ENCODE measurements at regions not wholly inside any gene's neighbourhood (a gene's known extent, or its start where the extent isn't known, plus 50 kb on each side); places are given as distances from the start of the nearest gene placed in this dataset.
"Not testable (repeated sequence)": the region's sequence is repeated elsewhere in the genome, so short reads cannot be mapped to it uniquely, and the experiment has no call there.

DNA sequence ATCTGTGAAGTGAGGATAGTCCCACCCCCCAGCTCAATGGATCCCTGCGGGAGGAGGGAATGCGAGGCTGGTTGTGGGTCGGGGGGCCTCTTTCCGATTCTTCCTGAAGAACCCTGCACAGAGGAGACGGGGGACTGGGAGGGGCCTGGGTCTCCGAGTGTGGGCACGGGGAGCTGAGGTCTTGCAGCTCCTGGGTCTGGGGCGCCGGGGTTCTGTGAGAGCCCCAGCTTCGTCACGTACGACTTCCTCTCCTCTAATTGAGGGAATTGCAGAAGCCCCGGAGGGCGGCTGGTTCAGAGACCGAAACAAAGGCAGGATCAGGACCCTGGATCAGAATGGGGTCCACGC, 66.6 kb downstream of the DIO3 start:
- H3K4me1 ChIP-seq (ENCODE audit: control insufficient read depth, insufficient read depth, low read length): peaks cover 4% of the 10 kb centered on the region
- no peak overlapping the region for H3K9ac ChIP-seq (ENCODE audit: low read depth, low read length)
- no peak overlapping the region for H3K4me3 ChIP-seq (ENCODE audit: low read length)
- peaks cover 30% of the 10 kb centered on the region for H3K27me3 ChIP-seq (ENCODE audit: control insufficient read depth, insufficient read depth, low read length)
- H3K9me3 ChIP-seq (replicated peaks; ENCODE audit: low read length): no peaks in the 10 kb centered on the region
- H3K36me3 ChIP-seq (ENCODE audit: insufficient read depth, low read length): no peaks in the 10 kb centered on the region
- H3K4me2 ChIP-seq (ENCODE audit: low read length): peak overlapping the region; percentile 86

DNA sequence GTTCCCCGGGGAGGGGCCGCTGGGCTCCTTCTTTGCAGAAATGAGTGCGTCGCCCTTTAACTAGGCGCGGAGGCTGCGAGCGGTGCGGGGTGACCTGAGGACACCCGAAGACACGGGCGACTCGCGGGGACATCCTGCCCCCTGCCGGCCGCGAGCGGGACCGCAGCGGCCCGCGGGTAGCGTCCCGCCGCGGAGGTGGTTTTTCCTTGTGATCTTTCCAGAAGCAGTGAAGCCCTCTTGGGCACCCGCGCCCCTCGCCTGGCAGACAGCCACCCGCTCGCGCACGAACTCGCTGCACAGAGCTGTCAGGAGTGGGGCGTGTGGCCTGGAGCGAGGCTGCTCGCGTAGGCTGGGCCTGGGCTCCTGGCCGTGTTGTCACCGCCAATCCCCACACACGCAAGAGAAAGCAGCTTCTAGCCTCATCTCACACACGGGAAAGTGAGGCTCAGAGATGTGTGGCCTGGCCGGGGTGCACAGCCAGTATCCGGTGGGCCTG, 67.2 kb downstream of the DIO3 start:
- Histone ChIP-seq H3K4me2 (ENCODE audit: low read length) (peak overlapping the region; percentile 86), H3K4me1 (ENCODE audit: control insufficient read depth, insufficient read depth, low read length) (peaks cover 4% of the 10 kb centered on the region), H3K27me3 (ENCODE audit: control insufficient read depth, insufficient read depth, low read length) (peaks cover 37% of the 10 kb centered on the region), H3K9ac (ENCODE audit: low read depth, low read length) (peak overlapping the region; percentile 51), H3K4me3 (ENCODE audit: low read length) (peak overlapping the region; percentile 65), H3K9me3 (replicated peaks; ENCODE audit: low read length) (no peaks in the 10 kb centered on the region), H3K36me3 (ENCODE audit: insufficient read depth, low read length) (no peaks in the 10 kb centered on the region)

DNA sequence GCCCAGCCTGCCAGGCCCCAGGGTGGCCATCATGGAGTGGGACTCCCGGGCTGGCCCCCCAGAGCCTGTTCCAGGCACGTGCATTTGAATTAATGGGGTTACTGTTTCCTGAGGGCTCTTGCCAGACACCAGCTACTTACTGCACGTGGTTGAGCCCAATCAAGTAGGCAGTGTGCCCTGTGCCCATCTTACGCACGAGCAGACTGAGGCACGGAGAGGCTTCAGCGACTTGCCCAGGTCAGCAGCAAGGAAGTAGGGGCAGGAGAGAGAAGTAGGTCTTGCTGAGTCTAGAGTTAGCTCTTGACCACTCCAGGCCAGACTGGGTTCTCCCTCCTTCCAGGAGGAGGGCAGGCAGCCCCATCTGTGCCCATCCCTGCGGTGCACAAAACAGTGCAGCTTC, 67.7 kb downstream of the DIO3 start:
- Histone ChIP-seq H3K9me3 (replicated peaks; ENCODE audit: low read length) (no peaks in the 10 kb centered on the region), H3K4me1 (ENCODE audit: control insufficient read depth, insufficient read depth, low read length) (peaks cover 4% of the 10 kb centered on the region), H3K9ac (ENCODE audit: low read depth, low read length) (peak overlapping the region; percentile 51), H3K4me3 (ENCODE audit: low read length) (peak overlapping the region; percentile 65), H3K36me3 (ENCODE audit: insufficient read depth, low read length) (no peaks in the 10 kb centered on the region), H3K27me3 (ENCODE audit: control insufficient read depth, insufficient read depth, low read length) (peaks cover 41% of the 10 kb centered on the region), H3K4me2 (ENCODE audit: low read length) (peak overlapping the region; percentile 86)

DNA sequence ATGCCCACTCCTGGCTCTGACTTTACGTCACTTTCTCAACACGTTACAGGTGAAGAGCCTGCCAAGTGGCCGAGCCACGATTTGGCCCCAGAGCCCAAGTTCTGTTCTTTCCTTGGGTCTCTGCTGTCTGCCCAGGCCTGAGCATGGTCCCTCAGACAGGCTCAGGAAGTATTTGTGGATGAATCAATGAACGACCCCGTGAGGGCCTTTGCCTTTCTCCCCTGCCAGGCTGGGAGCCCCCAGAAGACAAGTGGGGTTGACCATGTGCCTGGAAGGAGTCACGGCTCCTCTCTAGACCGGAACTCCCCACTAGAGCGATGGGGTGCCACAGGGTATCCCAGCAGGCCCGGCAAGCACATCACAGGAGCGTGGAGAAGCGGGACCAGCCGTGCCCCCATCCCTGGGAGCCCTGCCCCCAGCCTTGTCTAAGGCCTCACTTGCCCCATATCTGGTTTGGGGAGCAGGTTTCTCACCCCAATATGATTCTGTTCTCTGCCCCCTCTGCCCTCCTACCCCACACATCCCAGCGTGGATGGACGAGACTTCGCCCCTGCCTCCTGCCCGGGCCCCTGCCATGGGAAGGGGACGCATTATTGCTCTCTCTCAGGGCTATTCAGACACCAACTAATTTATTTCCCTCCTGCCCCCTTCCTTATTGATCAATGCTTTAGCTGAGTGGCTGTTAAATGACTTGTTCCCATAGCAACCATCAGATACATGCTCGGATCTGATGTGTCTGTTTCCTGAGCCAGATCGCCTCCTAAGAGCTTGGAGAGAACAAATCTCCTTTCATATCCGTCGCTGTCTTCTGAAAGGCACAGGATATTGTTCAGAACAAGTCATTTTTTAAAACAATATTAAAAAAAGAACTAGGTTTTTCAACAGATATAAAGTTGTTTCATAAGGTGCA, 69.0 kb downstream of the DIO3 start:
- no peaks in the 10 kb centered on the region for H3K36me3 ChIP-seq (ENCODE audit: insufficient read depth, low read length)
- peaks cover 4% of the 10 kb centered on the region for H3K4me1 ChIP-seq (ENCODE audit: control insufficient read depth, insufficient read depth, low read length)
- H3K4me3 ChIP-seq (ENCODE audit: low read length): no peak overlapping the region
- no peak overlapping the region for H3K4me2 ChIP-seq (ENCODE audit: low read length)
- no peak overlapping the region for H3K9ac ChIP-seq (ENCODE audit: low read depth, low read length)
- H3K27me3 ChIP-seq (ENCODE audit: control insufficient read depth, insufficient read depth, low read length): peaks cover 44% of the 10 kb centered on the region
- no peaks in the 10 kb centered on the region for H3K9me3 ChIP-seq (replicated peaks; ENCODE audit: low read length)

DNA sequence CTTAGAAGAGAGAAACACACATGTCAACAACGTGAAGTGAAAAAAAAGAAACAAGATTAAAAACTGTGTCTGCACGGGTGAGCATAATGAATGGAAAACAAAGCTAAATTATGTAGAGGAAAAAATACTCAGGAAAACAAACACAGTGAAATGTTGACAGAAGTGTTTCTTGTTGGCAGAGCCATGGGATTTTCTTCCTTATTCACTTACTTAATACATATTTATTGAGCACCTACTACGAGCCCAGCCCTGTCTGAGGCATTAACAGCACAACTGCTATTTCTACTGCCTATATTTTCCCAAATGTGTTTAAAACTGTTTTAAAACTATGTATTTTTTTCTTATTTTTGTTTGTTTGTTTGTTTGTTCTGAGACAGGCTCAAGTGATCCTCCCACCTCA, 69.9 kb downstream of the DIO3 start:
- Histone ChIP-seq H3K9me3 (replicated peaks; ENCODE audit: low read length) (no peaks in the 10 kb centered on the region), H3K27me3 (ENCODE audit: control insufficient read depth, insufficient read depth, low read length) (peaks cover 44% of the 10 kb centered on the region), H3K4me1 (ENCODE audit: control insufficient read depth, insufficient read depth, low read length) (peaks cover 4% of the 10 kb centered on the region), H3K4me2 (ENCODE audit: low read length) (no peak overlapping the region), H3K4me3 (ENCODE audit: low read length) (no peak overlapping the region), H3K9ac (ENCODE audit: low read depth, low read length) (no peak overlapping the region), H3K36me3 (ENCODE audit: insufficient read depth, low read length) (no peaks in the 10 kb centered on the region)

DNA sequence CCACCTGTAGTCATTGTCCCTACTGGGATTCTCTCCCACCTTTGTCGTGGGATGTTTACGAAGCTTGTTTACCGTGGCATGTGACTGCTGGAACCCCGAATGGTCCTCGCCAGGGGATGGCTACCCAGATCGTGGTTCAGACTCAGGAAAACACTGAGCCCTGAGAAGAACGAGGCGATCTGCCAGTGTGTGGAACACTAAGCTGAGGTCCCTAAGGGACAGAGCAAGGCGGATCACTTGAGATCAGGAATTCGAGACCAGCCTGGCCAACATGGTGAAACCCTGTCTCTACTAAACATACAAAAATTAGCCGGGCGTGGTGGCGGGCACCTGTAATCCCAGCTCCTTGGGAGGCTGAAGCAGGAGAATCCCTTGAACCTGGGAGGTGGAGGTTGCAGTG, 70.7 kb downstream of the DIO3 start:
- not testable (repeated sequence) for H3K4me2 ChIP-seq (ENCODE audit: low read length); H3K4me1 ChIP-seq (ENCODE audit: control insufficient read depth, insufficient read depth, low read length); H3K36me3 ChIP-seq (ENCODE audit: insufficient read depth, low read length); H3K9ac ChIP-seq (ENCODE audit: low read depth, low read length); H3K9me3 ChIP-seq (replicated peaks; ENCODE audit: low read length); H3K4me3 ChIP-seq (ENCODE audit: low read length)
- peaks cover 37% of the 10 kb centered on the region for H3K27me3 ChIP-seq (ENCODE audit: control insufficient read depth, insufficient read depth, low read length)

DNA sequence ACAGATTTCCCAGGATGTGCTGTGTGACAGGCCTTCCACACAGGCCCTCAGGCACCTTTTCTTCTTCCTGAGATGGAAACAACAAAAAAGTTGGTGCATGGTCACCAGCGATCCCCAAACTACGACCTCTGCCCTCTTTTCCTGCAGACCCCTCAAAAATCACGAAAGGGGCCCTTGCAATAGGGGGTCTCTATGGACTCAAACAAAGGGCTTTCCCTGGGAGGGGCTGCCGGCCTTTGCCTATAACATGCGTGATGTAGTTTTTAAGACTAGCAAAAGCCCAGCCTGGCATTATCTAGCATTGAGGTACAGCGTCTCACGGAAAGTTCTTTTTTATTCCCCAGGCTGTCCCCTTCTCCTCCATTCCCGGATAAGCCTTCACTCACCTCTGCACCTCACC, 71.2 kb downstream of the DIO3 start:
- Histone ChIP-seq H3K4me2 (ENCODE audit: low read length) (no peak overlapping the region), H3K9ac (ENCODE audit: low read depth, low read length) (no peak overlapping the region), H3K9me3 (replicated peaks; ENCODE audit: low read length) (no peaks in the 10 kb centered on the region), H3K36me3 (ENCODE audit: insufficient read depth, low read length) (no peaks in the 10 kb centered on the region), H3K4me3 (ENCODE audit: low read length) (no peak overlapping the region), H3K27me3 (ENCODE audit: control insufficient read depth, insufficient read depth, low read length) (peaks cover 36% of the 10 kb centered on the region), H3K4me1 (ENCODE audit: control insufficient read depth, insufficient read depth, low read length) (peaks cover 4% of the 10 kb centered on the region)

DNA sequence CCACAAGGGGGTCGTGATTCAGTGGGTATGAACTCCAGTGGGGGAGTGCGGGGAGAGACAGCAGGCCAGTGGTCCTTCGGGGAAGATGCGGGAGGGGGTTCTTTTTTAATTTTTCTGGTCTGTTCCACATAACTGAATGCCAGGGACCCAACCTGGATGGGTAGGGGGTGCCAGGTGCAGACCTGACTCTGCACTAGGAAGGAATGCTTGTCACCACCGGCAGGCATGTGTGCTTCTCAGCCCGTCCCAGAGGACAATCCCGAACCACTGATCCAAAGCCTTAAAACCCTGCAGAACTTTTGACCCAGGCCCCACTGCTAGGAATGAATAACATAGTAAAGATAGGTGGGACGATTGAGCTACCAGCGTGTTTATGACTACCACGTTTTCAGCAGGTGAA, 72.0 kb downstream of the DIO3 start:
- H3K4me1 ChIP-seq (ENCODE audit: control insufficient read depth, insufficient read depth, low read length): peaks cover 4% of the 10 kb centered on the region

DNA sequence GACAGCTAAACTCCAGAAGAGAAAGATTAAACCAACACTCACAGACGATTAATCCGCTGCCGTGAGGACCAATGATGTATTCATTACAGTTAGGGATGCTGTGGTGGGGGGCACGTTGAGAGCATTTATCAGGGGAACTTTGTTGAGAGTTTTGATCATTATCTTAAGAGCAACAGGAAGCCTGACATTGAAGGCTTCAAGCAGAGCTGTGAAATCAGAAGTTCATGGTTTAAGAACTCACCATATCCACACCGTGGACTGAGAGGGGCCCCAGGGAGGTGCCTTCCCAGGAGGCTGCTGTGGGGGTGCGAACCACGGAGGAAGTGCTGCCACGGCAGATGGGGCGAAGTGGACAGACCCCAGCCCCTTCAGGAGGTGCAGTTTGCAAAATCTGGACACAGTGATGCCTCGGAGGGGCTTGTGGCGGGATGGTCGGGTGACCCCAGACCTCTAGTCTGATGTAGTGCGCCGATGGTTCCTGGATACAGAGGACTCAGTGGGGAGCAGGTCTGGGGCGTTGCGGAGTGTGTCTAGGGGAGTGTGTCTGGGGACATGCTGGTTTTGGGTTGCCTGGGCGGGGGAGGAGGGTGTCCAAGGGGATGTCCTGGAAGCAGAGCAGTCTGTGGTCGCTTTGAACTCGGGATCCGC, 73.0 kb downstream of the DIO3 start:
- Histone ChIP-seq H3K4me2 (ENCODE audit: low read length) (no peak overlapping the region), H3K9ac (ENCODE audit: low read depth, low read length) (no peak overlapping the region), H3K9me3 (replicated peaks; ENCODE audit: low read length) (no peaks in the 10 kb centered on the region), H3K4me1 (ENCODE audit: control insufficient read depth, insufficient read depth, low read length) (no peaks in the 10 kb centered on the region), H3K27me3 (ENCODE audit: control insufficient read depth, insufficient read depth, low read length) (peaks cover 45% of the 10 kb centered on the region), H3K4me3 (ENCODE audit: low read length) (no peak overlapping the region), H3K36me3 (ENCODE audit: insufficient read depth, low read length) (no peaks in the 10 kb centered on the region)

More for the DNA sequence above, 72.0 kb downstream of the DIO3 start:
- no peak overlapping the region for H3K4me2 ChIP-seq (ENCODE audit: low read length)
- H3K27me3 ChIP-seq (ENCODE audit: control insufficient read depth, insufficient read depth, low read length): peaks cover 37% of the 10 kb centered on the region
- no peak overlapping the region for H3K9ac ChIP-seq (ENCODE audit: low read depth, low read length)
- no peak overlapping the region for H3K4me3 ChIP-seq (ENCODE audit: low read length)
- no peaks in the 10 kb centered on the region for H3K9me3 ChIP-seq (replicated peaks; ENCODE audit: low read length)
- no peaks in the 10 kb centered on the region for H3K36me3 ChIP-seq (ENCODE audit: insufficient read depth, low read length)

DNA sequence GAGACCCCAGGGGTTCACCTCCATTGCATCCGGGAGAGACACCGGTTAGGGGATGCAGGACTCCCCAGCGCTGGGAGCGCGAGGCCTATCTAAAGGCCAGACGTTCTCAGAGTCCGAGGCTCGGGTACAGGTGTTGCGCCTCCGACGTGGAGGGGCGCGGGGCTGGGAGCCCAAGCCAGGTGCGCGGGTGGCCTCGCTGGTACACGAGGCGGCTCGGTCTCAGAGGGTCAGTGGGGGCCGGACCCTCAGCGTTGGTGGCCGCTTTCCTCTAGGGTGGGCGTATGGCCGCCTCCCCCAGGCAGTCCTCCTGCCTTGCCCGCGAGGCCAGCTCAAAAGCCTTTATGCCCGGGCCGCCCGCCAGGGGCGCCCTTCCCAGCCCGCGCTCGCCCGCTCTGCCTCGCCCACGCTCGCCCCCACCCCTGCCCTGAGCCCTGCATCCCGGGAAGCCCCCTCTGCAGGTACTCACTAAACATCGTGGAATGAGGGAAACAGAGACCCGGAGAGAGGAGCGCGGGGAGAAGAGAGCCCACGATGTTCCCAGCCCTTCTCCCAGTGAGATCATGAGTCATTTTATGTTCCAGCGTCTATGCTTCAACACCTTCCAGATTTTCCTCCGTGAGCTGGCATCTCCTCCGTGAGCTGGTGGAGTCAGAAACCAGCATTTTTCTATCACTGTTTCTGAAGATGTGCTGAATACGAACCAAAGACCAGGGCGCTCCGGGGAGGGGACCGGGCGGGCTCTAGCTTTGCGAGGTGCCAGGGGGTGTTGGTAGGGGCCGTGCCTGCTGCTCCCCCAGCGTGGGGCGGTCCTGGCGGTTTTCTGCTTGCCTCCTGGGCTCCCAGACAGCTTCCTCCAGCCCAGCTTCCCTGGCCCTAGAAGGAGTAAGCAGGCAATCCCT, 73.8 kb downstream of the DIO3 start:
- Histone ChIP-seq H3K4me2 (ENCODE audit: low read length) (no peak overlapping the region), H3K27me3 (ENCODE audit: control insufficient read depth, insufficient read depth, low read length) (peaks cover 49% of the 10 kb centered on the region), H3K4me3 (ENCODE audit: low read length) (no peak overlapping the region), H3K36me3 (ENCODE audit: insufficient read depth, low read length) (no peaks in the 10 kb centered on the region), H3K4me1 (ENCODE audit: control insufficient read depth, insufficient read depth, low read length) (no peaks in the 10 kb centered on the region), H3K9ac (ENCODE audit: low read depth, low read length) (no peak overlapping the region), H3K9me3 (replicated peaks; ENCODE audit: low read length) (no peaks in the 10 kb centered on the region)
